Effector memory CD4-positive, alpha-beta T cell (primary cell): ENCODE measurements at regions not wholly inside any gene's neighbourhood (a gene's known extent, or its start where the extent isn't known, plus 50 kb on each side); places are given as distances from the start of the nearest gene placed in this dataset.

Experiments used
- DNase-seq, 3 donors: peaks; one replicate each; pipeline ENCODE4 v3.0.0-alpha.2; 2020
- H3K27ac ChIP-seq: 2 replicates; pipeline ENCODE4 v1.7.0; 2013; ENCODE audit warnings: mild to moderate bottlenecking, low read length, moderate library complexity; ENCODE audit not compliant: insufficient read depth, poor library complexity, severe bottlenecking
- H3K27me3 ChIP-seq: replicated peaks from 2 replicates; pipeline ENCODE4 v1.7.0; 2013; ENCODE audit warnings: mild to moderate bottlenecking, low read length; ENCODE audit not compliant: insufficient read depth, control insufficient read depth, poor library complexity, severe bottlenecking
- H3K36me3 ChIP-seq: 2 replicates; pipeline ENCODE4 v1.7.0; 2013; ENCODE audit warnings: mild to moderate bottlenecking, low read length, moderate library complexity; ENCODE audit not compliant: control insufficient read depth, insufficient read depth
- H3K4me1 ChIP-seq: 2 replicates; pipeline ENCODE4 v1.7.0; 2013; ENCODE audit warnings: low read length, mild to moderate bottlenecking; ENCODE audit not compliant: control insufficient read depth, insufficient read depth, poor library complexity, severe bottlenecking
- H3K4me3 ChIP-seq: 2 replicates; pipeline ENCODE4 v1.7.0; 2013; ENCODE audit warnings: low read length, low read depth, mild to moderate bottlenecking; ENCODE audit not compliant: insufficient read depth, poor library complexity, severe bottlenecking
- H3K9me3 ChIP-seq: 2 replicates; pipeline ENCODE4 v1.7.0; 2013; ENCODE audit warnings: mild to moderate bottlenecking, low read length, moderate library complexity; ENCODE audit not compliant: control insufficient read depth

- Histone ChIP-seq H3K4me3 (no peak overlapping the region), H3K27me3 (no peaks in the 10 kb centered on the region), H3K36me3 (no peaks in the 10 kb centered on the region), H3K4me1 (no peaks in the 10 kb centered on the region), H3K27ac (no peak overlapping the region), H3K9me3 (no peaks in the 10 kb centered on the region)
- DNase-seq, result no peak
Measured at GRCh38 chr4:81528979-81529378, 57.3 kb upstream of the RASGEF1B start.

- Histone ChIP-seq H3K4me3 (no peak overlapping the region), H3K27ac (no peak overlapping the region), H3K4me1 (no peaks in the 10 kb centered on the region), H3K9me3 (no peaks in the 10 kb centered on the region), H3K27me3 (no peaks in the 10 kb centered on the region), H3K36me3 (no peaks in the 10 kb centered on the region)
- DNase-seq, result no peak
Measured at GRCh38 chr4:81528200-81528599, 56.5 kb upstream of the RASGEF1B start.

- no peak for DNase-seq
- no peaks in the 10 kb centered on the region for H3K36me3 ChIP-seq
- no peaks in the 10 kb centered on the region for H3K27me3 ChIP-seq
Measured at GRCh38 chr4:81527709-81528108, 56.0 kb upstream of the RASGEF1B start.

GRCh38 chr4:81527115-81527514, 55.4 kb upstream of the RASGEF1B start:
- no peaks in the 10 kb centered on the region for H3K36me3 ChIP-seq
- no peaks in the 10 kb centered on the region for H3K27me3 ChIP-seq
- H3K4me1 ChIP-seq, result no peaks in the 10 kb centered on the region
- H3K9me3 ChIP-seq, result no peaks in the 10 kb centered on the region
- no peak overlapping the region for H3K4me3 ChIP-seq
- no peak for DNase-seq
- H3K27ac ChIP-seq, result no peak overlapping the region

More at GRCh38 chr4:81527709-81528108, 56.0 kb upstream of the RASGEF1B start:
- no peaks in the 10 kb centered on the region for H3K9me3 ChIP-seq
- no peaks in the 10 kb centered on the region for H3K4me1 ChIP-seq
- H3K27ac ChIP-seq, result no peak overlapping the region
- no peak overlapping the region for H3K4me3 ChIP-seq

GRCh38 chr4:81526706-81527105, 55.0 kb upstream of the RASGEF1B start:
- no peaks in the 10 kb centered on the region for H3K36me3 ChIP-seq
- no peaks in the 10 kb centered on the region for H3K4me1 ChIP-seq
- no peak for DNase-seq
- H3K27ac ChIP-seq, result no peak overlapping the region
- no peaks in the 10 kb centered on the region for H3K9me3 ChIP-seq
- no peak overlapping the region for H3K4me3 ChIP-seq
- H3K27me3 ChIP-seq, result no peaks in the 10 kb centered on the region

- Histone ChIP-seq H3K4me3 (no peak overlapping the region), H3K27ac (no peak overlapping the region), H3K4me1 (no peaks in the 10 kb centered on the region), H3K9me3 (no peaks in the 10 kb centered on the region), H3K27me3 (no peaks in the 10 kb centered on the region), H3K36me3 (no peaks in the 10 kb centered on the region)
- no peak for DNase-seq
Measured at GRCh38 chr4:81523672-81524327, 52.1 kb upstream of the RASGEF1B start.

- H3K27ac ChIP-seq, result no peak overlapping the region
- H3K9me3 ChIP-seq, result no peaks in the 10 kb centered on the region
- no peak overlapping the region for H3K4me3 ChIP-seq
- DNase-seq, result no peak
- H3K36me3 ChIP-seq, result no peaks in the 10 kb centered on the region
- H3K4me1 ChIP-seq, result no peaks in the 10 kb centered on the region
- H3K27me3 ChIP-seq, result no peaks in the 10 kb centered on the region
Measured at GRCh38 chr4:81522711-81523110, 51.0 kb upstream of the RASGEF1B start.

GRCh38 chr4:81521708-81522107, 50.0 kb upstream of the RASGEF1B start:
- H3K36me3 ChIP-seq, result no peaks in the 10 kb centered on the region
- H3K4me3 ChIP-seq, result no peak overlapping the region
- no peaks in the 10 kb centered on the region for H3K27me3 ChIP-seq
- H3K4me1 ChIP-seq, result no peaks in the 10 kb centered on the region
- no peak for DNase-seq
- H3K9me3 ChIP-seq, result no peaks in the 10 kb centered on the region
- H3K27ac ChIP-seq, result no peak overlapping the region
